ENCODE measurements at regions not wholly inside any gene's neighbourhood (a gene's known extent, or its start where the extent isn't known, plus 50 kb on each side); places are given as distances from the start of the nearest gene placed in this dataset.

GRCh38 chr7:21066221-21066620, 279.5 kb upstream of the SP8 start:
- no peak for TF ChIP-seq POLR2AphosphoS5 (IDR thresholded peaks at IDR 0.05; ENCODE audit: low read depth, low read length)
- TF ChIP-seq POLR2A (IDR thresholded peaks at IDR 0.05; ENCODE audit: low read depth, low read length) = no peak
- TF ChIP-seq TAF1 (IDR thresholded peaks at IDR 0.05; ENCODE audit: borderline replicate concordance, low read depth, low read length) = no peak
